DND-41 (cell line): ENCODE measurements at regions not wholly inside any gene's neighbourhood (a gene's known extent, or its start where the extent isn't known, plus 50 kb on each side); places are given as distances from the start of the nearest gene placed in this dataset.

Experiments used
- CTCF ChIP-seq: IDR thresholded peaks from 2 replicates; pipeline ENCODE4 v1.5.1; 2012; ENCODE audit warnings: borderline replicate concordance, low read length, moderate library complexity, mild to moderate bottlenecking; ENCODE audit not compliant: poor library complexity, severe bottlenecking; ENCODE audit errors: extremely low read depth
- EZH2 ChIP-seq: IDR thresholded peaks from 3 replicates; pipeline ENCODE4 v1.6.1; 2012; ENCODE audit warnings: borderline replicate concordance, low read depth, mild to moderate bottlenecking, moderate library complexity, low read length, inconsistent platforms; ENCODE audit not compliant: severe bottlenecking

- TF ChIP-seq CTCF (peak; percentile 85), EZH2 (no peak)
These were observed 411.5 kb upstream of the ZMIZ1 start for GRCh38 chr10:78657163-78657861.
